OCI-LY7 (cell line): ENCODE measurements at regions not wholly inside any gene's neighbourhood (a gene's known extent, or its start where the extent isn't known, plus 50 kb on each side); places are given as distances from the start of the nearest gene placed in this dataset.

Source experiments
- CTCF ChIP-seq: fragments of 200-600 bp; sonication (generic); conservative IDR thresholded peaks from 2 replicates; pipeline ENCODE4 v1.5.1; 2014; ENCODE audit warnings: mild to moderate bottlenecking, antibody characterized with exemption, low read length, moderate library complexity, mixed read lengths
- EZH2phosphoT487 ChIP-seq: fragments of 200-600 bp; sonication (generic); IDR thresholded peaks from 2 replicates; pipeline ENCODE4 v1.6.1; 2018; ENCODE audit warnings: low read depth, borderline replicate concordance, mild to moderate bottlenecking, mixed run types, antibody characterized with exemption, low read length, moderate library complexity, mixed read lengths

- TF ChIP-seq CTCF = no peak
- TF ChIP-seq EZH2phosphoT487 = no peak
Measured at GRCh38 chr5:107807431-107807830, 136.7 kb upstream of the EFNA5 start.
